Fibroblast of pulmonary artery (primary cell): ENCODE measurements at regions not wholly inside any gene's neighbourhood (a gene's known extent, or its start where the extent isn't known, plus 50 kb on each side); places are given as distances from the start of the nearest gene placed in this dataset.

ENCODE experiments used
- DNase-seq: peaks from one replicate; pipeline ENCODE4 v3.0.0-alpha.2; 2010; ENCODE audit warnings: low read depth
- H3K4me3 ChIP-seq: replicated peaks from 2 replicates; pipeline ENCODE4 v1.5.1; 2011; ENCODE audit warnings: low read depth, mild to moderate bottlenecking, control low read depth, low read length, moderate library complexity
- CTCF ChIP-seq: IDR thresholded peaks from 2 replicates; pipeline ENCODE4 v1.5.1; 2011; ENCODE audit warnings: mild to moderate bottlenecking, control low read depth, low read length, inconsistent platforms; ENCODE audit errors: missing control alignments

- no peak for TF ChIP-seq CTCF
- no peak for DNase-seq
- no peak overlapping the region for H3K4me3 ChIP-seq
Measured at GRCh38 chr7:145347271-145347670, 511.4 kb upstream of the TPK1 start.

DNA sequence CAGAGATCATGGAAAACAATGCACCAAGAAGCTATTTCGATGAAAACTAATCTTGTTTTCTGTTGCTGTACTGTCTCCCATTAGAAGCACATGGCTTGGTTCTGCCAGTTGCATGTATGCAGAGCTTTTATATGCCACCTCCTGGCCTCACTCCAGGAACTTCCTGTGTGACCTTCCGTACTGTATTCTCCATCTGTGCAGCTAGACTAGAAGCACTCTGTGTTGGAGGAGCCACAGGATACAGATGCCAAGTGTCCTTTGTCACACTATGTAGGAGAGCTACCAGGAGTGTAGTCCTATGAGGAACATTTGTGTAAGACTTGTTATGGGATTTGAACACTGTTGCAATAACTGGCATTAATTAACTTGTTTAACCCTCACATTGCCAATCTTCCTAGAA, 503.5 kb upstream of the TPK1 start:
- no peak overlapping the region for H3K4me3 ChIP-seq
- DNase-seq = no peak
- no peak for TF ChIP-seq CTCF

DNA sequence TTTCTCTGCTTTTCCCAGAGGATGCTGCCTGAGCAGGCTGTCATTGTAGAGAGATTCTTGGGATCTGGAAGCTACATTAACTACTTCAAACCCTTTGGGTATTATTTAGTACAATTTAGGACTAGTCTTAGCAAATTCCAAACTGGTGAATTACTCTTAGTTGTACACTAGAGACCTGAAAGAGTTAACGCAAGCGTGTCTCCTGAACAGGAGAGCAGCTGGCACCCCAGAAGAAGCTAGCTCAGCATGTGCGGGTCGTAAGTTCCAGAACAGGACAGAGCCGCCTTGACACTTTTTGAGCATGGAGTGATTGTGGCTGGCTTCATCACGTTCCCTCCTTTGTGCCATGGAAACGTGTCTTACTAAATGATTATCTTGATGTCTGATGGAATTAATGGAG, 495.7 kb upstream of the TPK1 start:
- TF ChIP-seq CTCF = no peak
- DNase-seq = no peak
- no peak overlapping the region for H3K4me3 ChIP-seq

- TF ChIP-seq CTCF = no peak
- H3K4me3 ChIP-seq = no peak overlapping the region
- no peak for DNase-seq
Measured at GRCh38 chr7:145331076-145331475, 495.2 kb upstream of the TPK1 start.

GRCh38 chr7:145327646-145328045, 491.8 kb upstream of the TPK1 start:
- no peak for TF ChIP-seq CTCF
- no peak for DNase-seq
- no peak overlapping the region for H3K4me3 ChIP-seq

GRCh38 chr7:145324081-145324480, 488.2 kb upstream of the TPK1 start:
- H3K4me3 ChIP-seq = no peak overlapping the region
- no peak for DNase-seq
- TF ChIP-seq CTCF = no peak

DNA sequence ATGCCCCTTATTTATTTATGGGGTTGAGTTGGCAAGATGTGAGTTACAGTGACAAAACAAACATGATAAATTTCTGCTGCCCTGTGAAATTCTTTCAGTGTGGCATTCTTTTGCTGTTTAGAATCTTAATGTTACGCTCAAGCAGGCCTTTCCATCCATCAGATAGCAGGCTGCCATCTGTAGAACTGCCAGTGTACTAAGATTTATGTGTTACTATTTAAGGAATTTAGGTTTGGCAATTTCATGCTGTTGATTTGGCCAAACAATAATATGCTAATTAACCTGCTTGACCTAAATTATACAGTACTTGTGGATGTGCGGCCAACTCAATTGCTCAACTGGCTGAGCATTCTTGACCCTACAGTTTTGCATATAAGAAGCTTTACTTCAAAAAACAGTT, 477.7 kb upstream of the TPK1 start:
- TF ChIP-seq CTCF = no peak
- H3K4me3 ChIP-seq = no peak overlapping the region
- DNase-seq = no peak
